ENCODE measurements at regions not wholly inside any gene's neighbourhood (a gene's known extent, or its start where the extent isn't known, plus 50 kb on each side); places are given as distances from the start of the nearest gene placed in this dataset.
"Not testable (repeated sequence)": the region's sequence is repeated elsewhere in the genome, so short reads cannot be mapped to it uniquely, and the experiment has no call there.

DNA sequence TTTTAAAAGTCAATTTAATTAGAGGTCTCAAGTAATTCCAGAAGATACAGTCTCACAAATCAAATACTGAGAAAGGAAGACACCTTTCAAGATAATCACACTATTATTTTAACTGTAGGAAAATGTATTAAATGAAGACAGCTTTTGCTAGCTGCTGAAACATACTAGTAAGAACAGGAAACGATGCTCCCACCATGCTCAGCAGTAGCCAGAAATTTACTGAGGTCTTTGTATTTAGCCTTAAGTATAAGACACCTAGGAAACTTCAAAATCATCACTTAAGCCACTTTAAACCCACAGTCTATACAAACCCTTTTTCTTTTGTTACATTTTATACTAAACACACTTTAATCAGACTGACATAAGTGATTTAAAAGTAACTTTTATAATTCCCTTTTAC lies 72.7 kb upstream of the NPIPB12 start:
- not testable (repeated sequence) for DNase-seq

DNA sequence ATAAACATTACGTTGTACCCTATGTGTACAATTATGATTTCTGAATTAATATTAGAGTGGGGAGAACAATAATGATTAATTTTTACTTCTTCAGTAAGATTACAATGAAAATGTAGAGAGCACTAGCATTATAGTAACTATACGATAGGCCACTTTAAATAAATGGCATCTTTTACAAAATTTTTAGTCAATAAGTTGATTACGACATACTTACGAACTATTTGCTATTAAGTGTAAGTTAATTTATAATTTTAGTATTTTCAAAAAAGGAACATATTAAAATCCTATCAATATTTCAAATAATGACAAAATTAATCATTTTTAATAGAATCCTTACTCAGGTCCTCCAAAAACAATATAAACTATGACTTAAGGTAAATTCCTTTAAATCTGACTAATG lies 75.6 kb upstream of the NPIPB12 start:
- not testable (repeated sequence) for DNase-seq

DNA sequence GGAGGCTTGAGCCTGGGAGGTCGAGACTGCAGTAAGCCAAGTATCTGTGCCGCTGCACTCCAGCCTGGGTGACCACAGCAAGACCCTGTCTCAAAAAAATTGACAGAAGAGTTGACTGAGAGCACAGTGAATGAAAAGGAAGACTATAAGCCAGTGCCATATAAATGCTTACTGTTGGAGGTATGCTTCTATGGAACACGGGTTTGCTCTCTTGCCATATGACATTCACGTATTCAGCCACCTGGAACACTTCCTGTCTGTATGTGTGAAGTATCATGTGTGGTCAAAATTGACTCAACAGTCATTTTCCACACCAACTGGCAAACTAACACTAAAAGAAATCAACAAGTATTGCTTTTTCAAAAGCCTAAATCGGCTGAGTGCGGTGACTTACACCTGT lies 71.1 kb upstream of the SPN start:
- not testable (repeated sequence) for DNase-seq

DNA sequence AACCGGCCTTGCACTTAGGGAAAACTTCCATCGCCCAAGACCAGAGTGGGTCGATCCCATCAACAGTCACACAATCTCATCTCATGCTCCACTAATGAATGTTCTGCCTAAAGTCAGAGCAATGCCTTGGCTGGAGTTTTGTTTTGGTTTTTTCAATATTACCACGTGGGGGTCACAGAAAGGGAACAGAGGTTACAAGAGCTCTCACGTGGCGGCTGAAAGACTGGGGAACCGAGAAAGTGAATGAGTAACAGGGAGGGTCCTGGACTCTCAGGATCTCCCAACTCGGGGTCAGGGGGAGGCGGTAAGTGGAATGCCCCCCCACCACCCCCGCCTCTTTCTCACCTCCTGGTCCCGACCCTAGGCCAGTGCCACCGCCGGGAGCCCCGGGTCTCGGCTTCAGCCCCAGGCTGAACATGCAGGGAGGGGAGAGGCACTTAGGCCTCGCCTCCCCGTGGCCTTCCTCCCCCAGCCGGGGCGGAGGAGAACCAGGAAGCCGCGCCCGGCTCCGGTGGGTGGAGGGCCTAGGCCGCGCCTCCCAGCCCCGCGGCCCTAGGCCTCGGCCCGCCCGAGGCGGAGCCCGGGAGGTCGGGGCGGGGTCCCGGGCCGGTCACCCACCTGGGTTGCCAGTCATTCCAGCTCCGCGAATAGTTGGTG lies 68.7 kb upstream of the SPN start:
- peak; percentile 49 for DNase-seq

DNA sequence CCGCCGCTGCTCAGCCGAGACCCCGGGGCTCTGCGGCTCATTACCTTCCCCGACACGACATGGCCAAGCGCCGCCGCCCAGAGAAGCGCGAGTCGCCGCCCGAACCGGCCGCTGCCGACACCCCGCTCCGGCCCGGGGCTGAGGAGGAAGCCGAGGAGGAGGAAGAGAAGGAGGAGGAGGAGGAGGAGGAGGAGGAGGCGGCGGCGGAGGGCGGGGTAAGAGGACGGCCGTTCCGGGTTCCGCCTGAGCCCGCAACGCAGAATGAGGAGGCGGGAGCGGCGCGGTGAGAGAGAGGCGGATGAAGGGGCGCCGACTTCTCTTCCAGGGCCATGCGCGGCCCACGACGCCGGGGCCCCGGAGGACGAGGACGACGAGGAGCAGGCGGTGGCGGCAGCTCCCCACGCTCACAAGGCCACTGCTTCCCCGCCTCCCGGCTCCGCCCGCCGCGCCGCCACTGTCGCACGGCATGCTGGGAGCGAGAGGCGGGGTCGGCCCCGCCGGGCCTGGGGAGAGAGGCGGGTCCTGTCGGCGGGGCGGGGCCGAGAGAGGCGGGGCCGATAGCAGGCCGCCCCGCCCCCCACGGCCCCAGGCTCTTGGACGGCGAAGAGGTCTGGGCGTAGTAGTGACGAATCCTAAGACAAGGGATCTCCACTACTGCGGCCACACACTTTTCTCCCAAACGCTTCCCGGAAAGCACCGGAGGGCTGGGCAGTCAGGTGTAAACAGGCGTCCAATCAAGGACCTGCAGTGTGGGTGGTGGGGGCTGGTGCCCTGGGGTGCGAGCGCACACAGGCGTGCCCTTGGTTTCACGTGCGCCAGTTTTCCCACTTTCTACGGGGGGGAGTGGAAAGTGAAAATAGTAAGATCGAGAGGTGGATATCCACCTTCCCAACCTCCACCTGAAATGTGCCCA lies 67.9 kb upstream of the SPN start:
- peak; percentile 86 for DNase-seq

DNA sequence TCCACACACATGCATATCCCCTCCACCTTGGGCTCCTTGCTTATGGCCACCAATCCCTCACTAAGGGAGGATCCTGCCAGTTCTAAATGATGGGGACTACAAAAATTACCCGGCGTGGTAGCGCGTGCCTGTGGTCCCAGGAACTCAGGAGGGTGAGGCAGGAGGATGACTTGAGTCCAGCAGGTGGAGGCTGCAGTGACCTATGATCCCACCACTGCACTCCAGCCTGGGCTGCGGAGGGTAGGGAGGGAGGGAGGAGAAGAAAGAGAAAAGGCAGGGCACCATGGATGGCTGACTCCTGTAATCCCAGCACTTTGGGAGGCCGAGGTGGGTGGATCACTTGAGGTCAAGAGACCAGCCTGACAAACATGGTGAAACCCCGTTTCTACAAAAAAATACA lies 66.0 kb upstream of the SPN start:
- DNase-seq, result not testable (repeated sequence)

DNA sequence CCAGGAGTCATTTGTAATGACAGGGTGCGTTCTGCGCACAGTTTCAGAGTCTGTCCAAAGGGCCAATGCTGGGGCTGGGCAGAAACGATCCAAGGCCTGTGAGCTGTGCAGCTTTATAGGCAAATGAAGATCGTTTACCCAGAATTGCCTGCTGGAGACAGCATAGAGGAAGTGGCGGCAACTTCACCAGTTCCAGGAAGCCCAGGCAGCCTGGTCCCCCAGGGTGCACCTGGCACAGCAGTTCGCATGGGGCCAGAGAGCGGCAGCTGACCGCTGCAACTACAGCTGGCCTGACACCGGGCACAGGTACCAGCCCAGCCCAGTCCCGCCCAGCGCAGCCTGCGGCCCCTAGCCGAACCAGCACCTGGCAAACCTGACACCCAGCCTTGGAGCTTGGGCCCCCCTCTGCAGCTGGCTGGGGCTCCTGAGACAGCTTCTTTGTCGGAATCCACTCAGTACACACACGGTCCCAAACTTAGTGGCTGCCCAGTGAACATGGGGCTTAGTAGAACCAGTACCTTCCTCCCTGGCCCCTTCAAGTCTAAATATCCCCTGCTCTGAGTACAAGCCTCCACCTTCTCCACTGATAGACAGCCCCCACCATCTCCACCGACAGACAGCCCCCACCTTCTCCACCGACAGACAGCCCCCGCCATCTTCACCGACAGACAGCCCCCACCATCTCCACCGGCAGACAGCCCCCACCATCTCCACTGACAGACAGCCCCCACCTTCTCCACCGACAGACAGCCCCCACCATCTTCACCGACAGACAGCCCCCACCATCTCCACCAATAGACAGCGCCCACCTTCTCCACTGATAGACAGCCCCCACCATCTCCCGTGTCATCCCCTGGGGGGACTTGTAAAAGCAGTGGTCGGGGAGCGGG lies 62.7 kb upstream of the SPN start:
- DNase-seq, result not testable (repeated sequence)

DNA sequence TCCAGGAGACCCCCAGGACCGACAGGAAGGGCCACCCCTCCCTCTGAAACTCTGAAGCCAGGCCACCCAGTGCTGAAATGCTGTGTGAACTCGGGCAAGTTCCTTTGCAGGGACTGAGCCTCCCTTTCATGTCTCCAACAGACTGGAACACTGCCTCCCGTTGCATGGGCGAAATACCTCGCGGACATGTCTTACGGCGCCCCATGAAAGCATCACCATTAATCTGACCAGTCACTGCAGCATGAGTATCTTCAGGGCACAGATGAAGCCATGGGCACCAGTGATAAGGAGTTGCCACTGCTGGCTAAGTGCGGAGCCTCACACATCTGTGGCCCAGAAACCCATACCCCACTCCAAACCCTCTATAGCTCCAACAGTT lies 60.8 kb upstream of the SPN start:
- not testable (repeated sequence) for DNase-seq

DNA sequence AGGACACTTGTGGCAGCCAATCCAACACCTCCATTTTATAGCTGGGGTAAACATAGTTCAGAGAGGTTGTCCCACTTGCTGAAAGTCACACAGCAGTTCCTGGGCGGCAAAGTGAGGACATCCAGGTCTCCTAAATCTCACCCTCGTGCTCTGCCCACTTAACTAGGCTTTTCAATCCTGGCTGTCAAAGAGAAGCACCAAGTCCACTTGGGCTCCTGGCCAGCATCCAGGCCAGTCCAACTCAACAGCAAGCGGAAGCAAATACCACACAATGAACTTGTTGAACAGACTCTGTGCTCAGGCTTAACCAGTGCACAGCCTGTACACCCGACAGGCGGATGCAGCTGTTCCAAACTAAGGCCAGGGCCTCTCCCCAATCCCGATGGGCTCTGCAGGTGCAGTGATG lies 60.4 kb upstream of the SPN start:
- DNase-seq, result not testable (repeated sequence)

DNA sequence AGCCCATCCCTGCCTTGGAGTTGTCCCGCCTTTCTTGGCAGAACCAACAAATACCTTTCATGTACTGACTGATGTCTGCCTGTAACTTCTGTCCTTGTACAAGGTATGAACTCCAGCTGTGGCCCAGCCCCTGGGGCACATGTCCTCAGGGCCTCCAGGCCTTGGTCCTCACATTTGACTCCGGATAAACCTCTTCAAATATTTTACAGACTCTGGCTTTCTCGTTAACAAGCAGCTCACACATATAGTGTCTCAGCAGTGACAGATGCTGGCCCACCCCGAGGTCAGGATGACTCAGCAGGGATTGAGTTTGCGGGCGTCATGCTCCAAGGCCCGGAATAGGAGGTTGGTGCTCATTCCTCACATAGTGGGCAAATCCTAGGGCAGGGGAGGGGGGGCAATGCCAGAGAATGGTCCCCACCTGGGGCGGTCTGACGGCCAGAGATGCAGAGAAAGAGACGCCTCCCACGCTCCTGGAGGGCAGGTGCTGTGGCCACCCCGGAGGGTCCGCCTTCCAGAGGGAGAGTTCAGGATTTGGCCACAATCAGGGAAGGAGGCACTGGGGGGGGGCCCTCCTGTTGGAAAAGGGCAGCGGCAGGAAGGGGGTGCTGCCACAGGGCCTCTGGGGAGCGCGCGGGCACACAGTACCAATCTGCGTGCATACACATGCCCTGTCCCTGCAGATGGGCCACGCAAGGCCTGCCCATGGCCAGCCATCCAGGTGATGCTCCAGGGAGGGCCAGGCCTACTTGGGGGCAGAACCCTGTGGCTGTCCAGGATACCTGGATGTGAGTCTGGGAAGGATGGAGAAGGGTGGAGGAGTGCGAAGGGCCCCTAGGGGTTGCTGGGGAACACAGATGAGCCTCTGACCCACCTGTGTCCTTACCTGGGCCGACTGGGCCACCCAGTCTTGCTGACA lies 58.2 kb upstream of the SPN start:
- not testable (repeated sequence) for DNase-seq

DNA sequence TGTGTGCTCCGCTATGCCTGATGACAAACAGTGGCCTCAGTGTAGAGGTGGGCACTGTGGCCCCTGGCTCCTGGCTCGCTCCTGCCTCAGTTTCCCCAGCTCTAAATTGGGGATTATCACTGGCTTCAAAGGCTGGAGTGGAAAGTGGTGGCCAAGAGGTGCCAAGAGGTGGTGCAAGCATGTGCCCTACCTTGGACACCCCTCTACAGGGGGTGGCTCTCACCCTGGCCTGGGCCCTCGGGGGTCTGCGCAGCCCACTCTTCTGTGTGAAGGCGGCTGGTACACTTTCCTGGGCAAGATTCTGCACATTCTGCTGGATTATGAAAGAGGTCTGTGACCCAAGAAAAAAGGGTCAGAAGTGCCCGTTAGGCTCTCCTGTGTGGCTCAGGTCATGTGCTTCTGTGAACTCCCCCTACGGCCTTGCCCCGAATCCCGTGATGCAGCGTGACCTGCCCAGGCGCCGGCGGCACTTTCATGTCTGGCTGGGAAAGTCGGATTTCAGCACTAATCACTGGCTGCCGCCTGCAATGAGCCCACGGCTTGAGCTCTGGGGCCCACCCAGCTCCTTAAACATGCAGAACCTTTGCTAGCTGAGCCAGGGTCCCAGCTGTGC lies 57.3 kb upstream of the SPN start:
- DNase-seq, result not testable (repeated sequence)

DNA sequence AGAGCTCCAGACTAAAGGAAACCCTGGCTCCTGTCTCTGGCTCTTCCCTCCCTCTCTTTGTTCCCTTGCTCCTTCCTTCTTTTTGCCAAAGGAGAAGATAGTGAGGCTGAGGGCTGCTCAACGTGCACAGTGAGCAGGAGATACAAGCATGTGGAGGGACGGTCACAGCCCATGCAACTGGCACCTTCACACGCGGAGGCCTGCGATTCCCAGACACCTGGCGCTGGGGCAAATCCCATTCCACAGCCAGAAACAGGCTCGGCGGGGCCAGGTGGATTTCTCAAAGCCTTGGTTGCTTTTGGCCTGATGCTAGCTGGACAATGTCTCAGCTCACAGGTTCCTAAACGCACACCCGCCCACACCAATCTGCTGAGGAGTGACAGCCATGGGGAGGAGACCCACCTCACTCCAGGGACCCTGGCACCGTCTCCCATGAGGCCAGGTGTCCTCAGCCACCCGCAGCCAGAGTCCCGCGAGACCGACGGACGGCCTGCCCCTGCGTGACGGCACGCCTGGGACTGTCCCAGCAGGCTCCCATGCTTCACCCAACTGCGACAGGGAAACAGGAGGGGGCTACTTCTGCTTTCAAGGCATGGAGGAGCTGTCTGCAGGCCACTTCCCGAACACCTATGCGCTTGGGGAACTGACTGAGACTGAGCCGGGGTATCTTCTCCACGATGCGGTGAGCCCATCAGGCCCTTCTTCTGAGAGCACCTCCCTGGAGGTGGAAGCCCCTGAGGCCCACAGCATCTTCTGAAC lies 56.2 kb upstream of the SPN start:
- not testable (repeated sequence) for DNase-seq

DNA sequence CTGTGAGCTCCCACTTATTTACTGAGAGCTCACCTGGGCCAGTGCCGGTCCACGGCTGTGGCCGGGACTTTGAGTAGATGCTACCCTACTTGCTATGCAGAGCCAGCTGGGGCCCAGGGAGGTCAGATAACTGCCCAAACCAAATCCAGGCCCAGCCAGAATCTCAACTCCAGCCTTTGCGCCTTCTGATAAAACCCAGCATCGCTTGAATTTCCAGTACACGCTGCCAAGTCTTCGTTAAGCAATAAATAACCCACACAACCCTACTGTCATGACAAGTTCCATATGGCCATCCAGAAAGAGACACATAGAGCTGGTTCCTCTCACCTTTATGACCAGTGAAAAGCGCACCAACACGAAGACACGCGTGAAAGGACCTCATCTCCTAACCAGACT lies 55.6 kb upstream of the SPN start:
- DNase-seq, result not testable (repeated sequence)

DNA sequence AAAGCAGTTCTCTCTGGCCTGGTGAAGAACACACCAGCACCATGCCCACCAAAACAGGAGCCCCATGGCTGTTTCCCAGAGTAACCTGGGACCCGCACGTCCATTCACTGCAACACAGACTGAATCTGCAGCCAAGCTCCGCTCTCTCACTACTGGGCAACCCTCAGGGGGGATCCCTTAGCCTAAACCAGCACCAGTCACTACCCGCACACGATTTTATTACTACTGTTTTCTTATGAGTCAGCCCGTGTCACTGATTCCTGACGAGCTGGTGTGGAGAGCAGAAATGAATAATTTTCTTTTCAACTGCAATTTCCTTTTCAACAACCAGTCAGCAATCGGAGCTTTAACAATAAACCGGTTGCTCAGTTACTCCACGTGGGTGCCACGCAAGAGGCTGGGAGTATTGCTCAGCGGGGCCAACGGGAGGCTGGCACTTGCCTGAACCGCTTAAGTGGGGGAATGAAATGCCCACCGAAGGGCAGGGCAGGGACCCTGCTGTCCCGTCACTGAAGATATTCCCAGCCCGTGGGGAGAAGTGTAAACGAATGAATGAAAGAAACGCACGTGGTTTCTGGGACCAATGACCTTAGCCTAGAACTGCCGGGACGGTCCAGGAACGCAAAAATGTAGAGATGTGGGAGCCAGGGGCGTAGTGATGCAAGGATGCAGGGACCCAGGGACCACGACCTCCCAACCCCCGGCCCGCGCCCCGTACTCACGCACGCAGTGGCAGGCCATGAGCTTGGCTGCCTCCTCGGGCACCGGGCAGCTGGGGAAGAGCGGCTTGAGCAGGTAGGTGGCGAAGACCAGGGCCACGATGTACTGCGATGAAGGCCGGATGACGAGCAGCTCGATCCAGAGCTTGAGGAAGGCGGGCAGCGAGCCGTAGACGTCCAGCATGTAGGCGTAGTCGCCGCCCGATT lies 50.4 kb upstream of the SPN start:
- not testable (repeated sequence) for DNase-seq
